ENCODE measurements at regions not wholly inside any gene's neighbourhood (a gene's known extent, or its start where the extent isn't known, plus 50 kb on each side); places are given as distances from the start of the nearest gene placed in this dataset.

- Histone ChIP-seq H3K9me3 (ENCODE audit: control extremely low read depth in 1 of 3, control insufficient read depth in 2 of 3, insufficient read depth in 1 of 3, low read length in 2 of 3) (peaks cover 0 to 15% (median 0%) of the 10 kb centered on the region in 3 donors), H3K4me2 (replicated peaks; ENCODE audit: low read depth, low read length, poor library complexity, severe bottlenecking) (no peak overlapping the region), H2AFZ (ENCODE audit: insufficient read depth, low read depth, low read length, poor library complexity, severe bottlenecking) (no peak overlapping the region), H3K9ac (ENCODE audit: low read length) (no peak overlapping the region), H3K4me3 (ENCODE audit: control extremely low read depth in 1 of 5, extremely low read depth in 1 of 5, insufficient read depth in 1 of 5, low read depth in 2 of 5, low read length in 4 of 5) (no peak overlapping the region), H3K79me2 (ENCODE audit: control insufficient read depth, insufficient read depth, low read length) (no peaks in the 10 kb centered on the region), H3K27me3 (replicated peaks in 1 of 4; ENCODE audit: control extremely low read depth in 1 of 4, control insufficient read depth in 3 of 4, insufficient read depth in 4 of 4, low read length in 3 of 4) (no peaks in the 10 kb centered on the region), H3K4me1 (ENCODE audit: control insufficient read depth in 2 of 2, insufficient read depth in 2 of 2, low read length in 2 of 2) (no peaks in the 10 kb centered on the region), H3K27ac (ENCODE audit: low read length in 2 of 2) (no peak overlapping the region), H3K36me3 (replicated peaks in 1 of 2; ENCODE audit: control extremely low read depth in 1 of 2, control insufficient read depth in 1 of 2, extremely low read depth in 1 of 2, insufficient read depth in 2 of 2, low read length in 1 of 2) (no peaks in the 10 kb centered on the region), H4K20me1 (ENCODE audit: control insufficient read depth, insufficient read depth, low read length, poor library complexity, severe bottlenecking) (no peaks in the 10 kb centered on the region)
- no peaks in the 10 kb centered on the region for H3K4me1 Mint-ChIP-seq
- no peaks in the 10 kb centered on the region for H3K27me3 Mint-ChIP-seq
- intact Hi-C loops (cut with micrococcal nuclease), result no loop called here
- no peaks in the 10 kb centered on the region for H3K9me3 Mint-ChIP-seq (ENCODE audit: insufficient read depth)
- no peak for ATAC-seq (ENCODE audit: low read depth)
- CTCF ChIA-PET, result no interaction called here
- DNase-seq, result no peak
- WGBS (ENCODE audit: insufficient coverage), result no CpG with 5 or more reads among the region's 2 CpGs
- no peak overlapping the region for H3K27ac Mint-ChIP-seq
- TF ChIP-seq, protein P1, sequence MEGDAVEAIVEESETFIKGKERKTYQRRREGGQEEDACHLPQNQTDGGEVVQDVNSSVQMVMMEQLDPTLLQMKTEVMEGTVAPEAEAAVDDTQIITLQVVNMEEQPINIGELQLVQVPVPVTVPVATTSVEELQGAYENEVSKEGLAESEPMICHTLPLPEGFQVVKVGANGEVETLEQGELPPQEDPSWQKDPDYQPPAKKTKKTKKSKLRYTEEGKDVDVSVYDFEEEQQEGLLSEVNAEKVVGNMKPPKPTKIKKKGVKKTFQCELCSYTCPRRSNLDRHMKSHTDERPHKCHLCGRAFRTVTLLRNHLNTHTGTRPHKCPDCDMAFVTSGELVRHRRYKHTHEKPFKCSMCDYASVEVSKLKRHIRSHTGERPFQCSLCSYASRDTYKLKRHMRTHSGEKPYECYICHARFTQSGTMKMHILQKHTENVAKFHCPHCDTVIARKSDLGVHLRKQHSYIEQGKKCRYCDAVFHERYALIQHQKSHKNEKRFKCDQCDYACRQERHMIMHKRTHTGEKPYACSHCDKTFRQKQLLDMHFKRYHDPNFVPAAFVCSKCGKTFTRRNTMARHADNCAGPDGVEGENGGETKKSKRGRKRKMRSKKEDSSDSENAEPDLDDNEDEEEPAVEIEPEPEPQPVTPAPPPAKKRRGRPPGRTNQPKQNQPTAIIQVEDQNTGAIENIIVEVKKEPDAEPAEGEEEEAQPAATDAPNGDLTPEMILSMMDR (IDR thresholded peaks at IDR 0.05), result no peak
- TF ChIP-seq EZH2 (IDR thresholded peaks at IDR 0.05; ENCODE audit: borderline replicate concordance, insufficient read depth, low read depth, low read length, poor library complexity, severe bottlenecking), result no peak
- no peak overlapping the region for H3K4me3 Mint-ChIP-seq
- POLR2A ChIA-PET, result no interaction called here
These were observed 163.2 kb upstream of the MRPS30 start for GRCh38 chr5:44645502-44645901.

DNA sequence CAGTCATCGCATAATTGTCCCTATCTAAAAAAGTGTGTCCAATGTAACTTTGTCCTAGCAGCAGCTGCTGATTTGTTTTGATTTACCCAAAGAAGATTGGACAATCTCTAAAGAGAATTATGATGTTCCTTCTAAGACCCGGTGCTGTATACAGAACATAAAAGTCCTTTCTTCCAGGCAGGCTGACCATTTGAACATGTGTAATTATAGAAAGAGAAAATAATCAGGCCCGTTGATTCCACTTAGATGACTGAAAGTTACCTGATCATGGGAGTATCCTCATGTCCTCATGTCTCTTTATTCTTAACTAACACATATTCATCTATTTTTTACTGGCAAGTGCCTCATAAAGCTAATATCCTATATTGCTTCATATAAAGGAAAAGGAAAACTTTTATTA, 164.1 kb upstream of the MRPS30 start:
- ChIA-PET CTCF (no interaction called here), POLR2A (no interaction called here)
- Histone ChIP-seq H3K79me2 (ENCODE audit: control insufficient read depth, insufficient read depth, low read length) (no peaks in the 10 kb centered on the region), H3K27me3 (replicated peaks in 1 of 4; ENCODE audit: control extremely low read depth in 1 of 4, control insufficient read depth in 3 of 4, insufficient read depth in 4 of 4, low read length in 3 of 4) (no peaks in the 10 kb centered on the region), H3K4me3 (ENCODE audit: control extremely low read depth in 1 of 5, extremely low read depth in 1 of 5, insufficient read depth in 1 of 5, low read depth in 2 of 5, low read length in 4 of 5) (no peak overlapping the region), H2AFZ (ENCODE audit: insufficient read depth, low read depth, low read length, poor library complexity, severe bottlenecking) (no peak overlapping the region), H3K4me2 (replicated peaks; ENCODE audit: low read depth, low read length, poor library complexity, severe bottlenecking) (no peak overlapping the region), H3K36me3 (replicated peaks in 1 of 2; ENCODE audit: control extremely low read depth in 1 of 2, control insufficient read depth in 1 of 2, extremely low read depth in 1 of 2, insufficient read depth in 2 of 2, low read length in 1 of 2) (no peaks in the 10 kb centered on the region), H3K27ac (ENCODE audit: low read length in 2 of 2) (no peak overlapping the region), H4K20me1 (ENCODE audit: control insufficient read depth, insufficient read depth, low read length, poor library complexity, severe bottlenecking) (no peaks in the 10 kb centered on the region), H3K9me3 (ENCODE audit: control extremely low read depth in 1 of 3, control insufficient read depth in 2 of 3, insufficient read depth in 1 of 3, low read length in 2 of 3) (peaks cover 0 to 15% (median 0%) of the 10 kb centered on the region in 3 donors), H3K4me1 (ENCODE audit: control insufficient read depth in 2 of 2, insufficient read depth in 2 of 2, low read length in 2 of 2) (no peaks in the 10 kb centered on the region), H3K9ac (ENCODE audit: low read length) (no peak overlapping the region)
- TF ChIP-seq EZH2 (IDR thresholded peaks at IDR 0.05; ENCODE audit: borderline replicate concordance, insufficient read depth, low read depth, low read length, poor library complexity, severe bottlenecking), result no peak
- TF ChIP-seq, protein P1 (IDR thresholded peaks at IDR 0.05), result no peak
- Mint-ChIP-seq H3K27ac (no peak overlapping the region), H3K27me3 (no peaks in the 10 kb centered on the region), H3K4me3 (no peak overlapping the region), H3K9me3 (ENCODE audit: insufficient read depth) (no peaks in the 10 kb centered on the region), H3K4me1 (no peaks in the 10 kb centered on the region)
- ATAC-seq (ENCODE audit: low read depth), result no peak
- no peak for DNase-seq
- intact Hi-C loops (cut with micrococcal nuclease), result no loop called here
- WGBS (ENCODE audit: insufficient coverage), result no CpG with 5 or more reads among the region's 3 CpGs
